Progenitor cell of endocrine pancreas (in vitro differentiated cells): ENCODE measurements at regions not wholly inside any gene's neighbourhood (a gene's known extent, or its start where the extent isn't known, plus 50 kb on each side); places are given as distances from the start of the nearest gene placed in this dataset.
A peak's percentile ranks its signal among the peaks of the same experiment; 100 is the strongest.

ENCODE experiments used
- DNase-seq: peaks from one replicate; pipeline ENCODE4 v3.0.0; 2021; ENCODE audit warnings: low spot score; ENCODE audit not compliant: unreplicated experiment
- H3K27ac Mint-ChIP-seq: 2 replicates; pipeline ENCODE4 v1.8.0; 2021; ENCODE audit warnings: mild to moderate bottlenecking, moderate library complexity, mixed read lengths
- H3K27me3 Mint-ChIP-seq: 2 replicates; pipeline ENCODE4 v1.8.0; 2021; ENCODE audit warnings: mixed read lengths
- H3K36me3 Mint-ChIP-seq: 2 replicates; pipeline ENCODE4 v1.8.0; 2022; ENCODE audit warnings: mixed read lengths; ENCODE audit not compliant: insufficient read depth
- H3K4me1 Mint-ChIP-seq: 2 replicates; pipeline ENCODE4 v1.8.0; 2021; ENCODE audit warnings: low read depth, mixed read lengths
- H3K4me3 Mint-ChIP-seq: 2 replicates; pipeline ENCODE4 v1.8.0; 2021; ENCODE audit warnings: low read depth, mild to moderate bottlenecking, moderate library complexity, mixed read lengths
- H3K9me3 Mint-ChIP-seq: 2 replicates; pipeline ENCODE4 v1.8.0; 2021; ENCODE audit warnings: low read depth, mixed read lengths
- CTCF ChIP-seq: fragments of 200-600 bp; sonication (generic); IDR thresholded peaks from one replicate; pipeline ENCODE4 v1.5.0; 2021; ENCODE audit warnings: antibody characterized with exemption, mild to moderate bottlenecking; ENCODE audit not compliant: unreplicated experiment

- no peak for DNase-seq
- H3K4me1 Mint-ChIP-seq: no peaks in the 10 kb centered on the region
- H3K27me3 Mint-ChIP-seq: no peaks in the 10 kb centered on the region
- H3K27ac Mint-ChIP-seq: peak overlapping the region; percentile 10
- no peak for TF ChIP-seq CTCF
- H3K36me3 Mint-ChIP-seq: no peaks in the 10 kb centered on the region
- peaks cover 4% of the 10 kb centered on the region for H3K9me3 Mint-ChIP-seq
- H3K4me3 Mint-ChIP-seq: no peak overlapping the region
Measured at GRCh38 chr13:104831831-104832230, 1703.6 kb downstream of the EFNB2 start.

DNA sequence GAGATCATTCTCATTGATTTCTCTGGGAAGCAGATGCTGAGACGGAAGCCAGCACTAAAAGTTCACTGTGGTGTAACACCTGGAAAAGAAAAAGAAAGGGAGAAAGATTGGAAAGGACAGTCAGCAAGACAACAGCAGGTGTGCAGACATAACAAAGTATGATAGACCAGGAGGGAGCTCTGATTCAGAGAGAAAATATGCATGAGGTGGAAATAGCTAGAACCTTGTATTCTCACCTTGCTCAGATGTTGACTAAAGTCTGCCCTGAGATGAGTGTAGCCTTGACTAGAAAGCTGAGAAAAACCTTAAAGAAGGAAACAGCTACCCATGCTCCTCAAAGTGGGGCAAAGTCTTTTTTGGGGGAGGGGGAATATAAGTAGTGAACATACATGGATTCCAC is 1711.8 kb downstream of the EFNB2 start:
- peaks cover 4% of the 10 kb centered on the region for H3K9me3 Mint-ChIP-seq
- TF ChIP-seq CTCF: no peak
- H3K4me3 Mint-ChIP-seq: no peak overlapping the region
- H3K27ac Mint-ChIP-seq: no peak overlapping the region
- H3K27me3 Mint-ChIP-seq: no peaks in the 10 kb centered on the region
- no peak for DNase-seq
- H3K4me1 Mint-ChIP-seq: no peaks in the 10 kb centered on the region
- no peaks in the 10 kb centered on the region for H3K36me3 Mint-ChIP-seq

GRCh38 chr13:104823071-104823470 is 1712.4 kb downstream of the EFNB2 start:
- no peaks in the 10 kb centered on the region for H3K4me1 Mint-ChIP-seq
- no peak for TF ChIP-seq CTCF
- DNase-seq: no peak
- no peak overlapping the region for H3K4me3 Mint-ChIP-seq
- H3K9me3 Mint-ChIP-seq: peaks cover 4% of the 10 kb centered on the region
- no peaks in the 10 kb centered on the region for H3K27me3 Mint-ChIP-seq
- no peak overlapping the region for H3K27ac Mint-ChIP-seq
- no peaks in the 10 kb centered on the region for H3K36me3 Mint-ChIP-seq

- Mint-ChIP-seq H3K4me1 (no peaks in the 10 kb centered on the region), H3K36me3 (no peaks in the 10 kb centered on the region), H3K27me3 (no peaks in the 10 kb centered on the region), H3K4me3 (no peak overlapping the region), H3K9me3 (no peaks in the 10 kb centered on the region), H3K27ac (no peak overlapping the region)
- TF ChIP-seq CTCF: no peak
- no peak for DNase-seq
Measured at GRCh38 chr13:104817271-104817670, 1718.2 kb downstream of the EFNB2 start.

- no peaks in the 10 kb centered on the region for H3K4me1 Mint-ChIP-seq
Measured at GRCh38 chr13:104816726-104817125, 1718.7 kb downstream of the EFNB2 start.

More at GRCh38 chr13:104816726-104817125, 1718.7 kb downstream of the EFNB2 start:
- no peak for TF ChIP-seq CTCF
- Mint-ChIP-seq H3K36me3 (no peaks in the 10 kb centered on the region), H3K27ac (no peak overlapping the region), H3K27me3 (no peaks in the 10 kb centered on the region), H3K4me3 (no peak overlapping the region), H3K9me3 (no peaks in the 10 kb centered on the region)
- DNase-seq: no peak
